ENCODE measurements at regions not wholly inside any gene's neighbourhood (a gene's known extent, or its start where the extent isn't known, plus 50 kb on each side); places are given as distances from the start of the nearest gene placed in this dataset.

DNA sequence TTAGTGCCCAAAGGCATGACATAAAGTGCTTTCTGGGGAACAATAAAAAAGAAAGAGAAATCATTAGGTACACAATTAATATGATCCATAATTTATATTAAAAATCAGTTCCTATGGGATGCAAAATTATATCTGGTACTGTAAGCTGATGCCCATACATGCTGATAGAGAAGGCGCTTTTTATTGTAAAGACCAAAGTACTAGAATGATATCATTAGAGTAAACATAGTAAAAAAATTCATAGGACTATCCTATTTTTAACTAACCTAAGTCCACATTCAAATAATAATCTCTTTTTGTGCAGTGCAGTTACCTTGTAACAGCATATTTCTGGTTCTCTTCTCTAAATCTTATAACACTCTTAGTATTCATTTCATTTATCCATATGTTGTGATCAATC is 252.2 kb downstream of the ASXL3 start:
- TF ChIP-seq, protein P1, sequence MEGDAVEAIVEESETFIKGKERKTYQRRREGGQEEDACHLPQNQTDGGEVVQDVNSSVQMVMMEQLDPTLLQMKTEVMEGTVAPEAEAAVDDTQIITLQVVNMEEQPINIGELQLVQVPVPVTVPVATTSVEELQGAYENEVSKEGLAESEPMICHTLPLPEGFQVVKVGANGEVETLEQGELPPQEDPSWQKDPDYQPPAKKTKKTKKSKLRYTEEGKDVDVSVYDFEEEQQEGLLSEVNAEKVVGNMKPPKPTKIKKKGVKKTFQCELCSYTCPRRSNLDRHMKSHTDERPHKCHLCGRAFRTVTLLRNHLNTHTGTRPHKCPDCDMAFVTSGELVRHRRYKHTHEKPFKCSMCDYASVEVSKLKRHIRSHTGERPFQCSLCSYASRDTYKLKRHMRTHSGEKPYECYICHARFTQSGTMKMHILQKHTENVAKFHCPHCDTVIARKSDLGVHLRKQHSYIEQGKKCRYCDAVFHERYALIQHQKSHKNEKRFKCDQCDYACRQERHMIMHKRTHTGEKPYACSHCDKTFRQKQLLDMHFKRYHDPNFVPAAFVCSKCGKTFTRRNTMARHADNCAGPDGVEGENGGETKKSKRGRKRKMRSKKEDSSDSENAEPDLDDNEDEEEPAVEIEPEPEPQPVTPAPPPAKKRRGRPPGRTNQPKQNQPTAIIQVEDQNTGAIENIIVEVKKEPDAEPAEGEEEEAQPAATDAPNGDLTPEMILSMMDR (IDR thresholded peaks at IDR 0.05; ENCODE audit: low read depth, low read length, missing input control) = no peak
- no peak for TF ChIP-seq YY1 (IDR thresholded peaks at IDR 0.05)
- TF ChIP-seq EGR1 (IDR thresholded peaks at IDR 0.05; ENCODE audit: low read depth in 2 of 2) = no peak
- TF ChIP-seq, protein P2, sequence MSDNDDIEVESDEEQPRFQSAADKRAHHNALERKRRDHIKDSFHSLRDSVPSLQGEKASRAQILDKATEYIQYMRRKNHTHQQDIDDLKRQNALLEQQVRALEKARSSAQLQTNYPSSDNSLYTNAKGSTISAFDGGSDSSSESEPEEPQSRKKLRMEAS (IDR thresholded peaks at IDR 0.05) = no peak
- TF ChIP-seq FOXA2 (IDR thresholded peaks at IDR 0.05) = no peak
- TF ChIP-seq JUND (IDR thresholded peaks at IDR 0.05) = no peak
- TF ChIP-seq GABPA (IDR thresholded peaks at IDR 0.05 in 1 of 2, conservative IDR thresholded peaks at IDR 0.05 in 1 of 2) = no peak
- TF ChIP-seq, protein P3, sequence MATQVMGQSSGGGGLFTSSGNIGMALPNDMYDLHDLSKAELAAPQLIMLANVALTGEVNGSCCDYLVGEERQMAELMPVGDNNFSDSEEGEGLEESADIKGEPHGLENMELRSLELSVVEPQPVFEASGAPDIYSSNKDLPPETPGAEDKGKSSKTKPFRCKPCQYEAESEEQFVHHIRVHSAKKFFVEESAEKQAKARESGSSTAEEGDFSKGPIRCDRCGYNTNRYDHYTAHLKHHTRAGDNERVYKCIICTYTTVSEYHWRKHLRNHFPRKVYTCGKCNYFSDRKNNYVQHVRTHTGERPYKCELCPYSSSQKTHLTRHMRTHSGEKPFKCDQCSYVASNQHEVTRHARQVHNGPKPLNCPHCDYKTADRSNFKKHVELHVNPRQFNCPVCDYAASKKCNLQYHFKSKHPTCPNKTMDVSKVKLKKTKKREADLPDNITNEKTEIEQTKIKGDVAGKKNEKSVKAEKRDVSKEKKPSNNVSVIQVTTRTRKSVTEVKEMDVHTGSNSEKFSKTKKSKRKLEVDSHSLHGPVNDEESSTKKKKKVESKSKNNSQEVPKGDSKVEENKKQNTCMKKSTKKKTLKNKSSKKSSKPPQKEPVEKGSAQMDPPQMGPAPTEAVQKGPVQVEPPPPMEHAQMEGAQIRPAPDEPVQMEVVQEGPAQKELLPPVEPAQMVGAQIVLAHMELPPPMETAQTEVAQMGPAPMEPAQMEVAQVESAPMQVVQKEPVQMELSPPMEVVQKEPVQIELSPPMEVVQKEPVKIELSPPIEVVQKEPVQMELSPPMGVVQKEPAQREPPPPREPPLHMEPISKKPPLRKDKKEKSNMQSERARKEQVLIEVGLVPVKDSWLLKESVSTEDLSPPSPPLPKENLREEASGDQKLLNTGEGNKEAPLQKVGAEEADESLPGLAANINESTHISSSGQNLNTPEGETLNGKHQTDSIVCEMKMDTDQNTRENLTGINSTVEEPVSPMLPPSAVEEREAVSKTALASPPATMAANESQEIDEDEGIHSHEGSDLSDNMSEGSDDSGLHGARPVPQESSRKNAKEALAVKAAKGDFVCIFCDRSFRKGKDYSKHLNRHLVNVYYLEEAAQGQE (IDR thresholded peaks at IDR 0.05) = no peak
- TF ChIP-seq TAF1 (conservative IDR thresholded peaks at IDR 0.05) = no peak
